Gastroesophageal sphincter (tissue), 3 donors: ENCODE measurements at regions not wholly inside any gene's neighbourhood (a gene's known extent, or its start where the extent isn't known, plus 50 kb on each side); places are given as distances from the start of the nearest gene placed in this dataset.

Source experiments
- EP300 ChIP-seq: sonication (generic); formaldehyde crosslinking; IDR thresholded peaks from one replicate; pipeline ENCODE4 v1.6.1; 2017; ENCODE audit warnings: antibody characterized with exemption, mild to moderate bottlenecking
- POLR2A ChIP-seq, 2 donors: fragments of 450-650 bp; IDR thresholded peaks; one replicate each; pipeline ENCODE4 v1.6.1; 2017; ENCODE audit warnings: antibody characterized with exemption in 2 of 2, mild to moderate bottlenecking in 2 of 2, moderate library complexity in 1 of 2
- POLR2AphosphoS5 ChIP-seq: sonication (generic); formaldehyde crosslinking; IDR thresholded peaks from one replicate; pipeline ENCODE4 v1.6.1; 2017; ENCODE audit warnings: antibody characterized with exemption
- TF ChIP-seq, protein P1 (sequence below), 4 experiments: fragments of 200-600 bp in 2 of 4; fragments of 450-650 bp in 2 of 4; sonication (generic) in 1 of 4; IDR thresholded peaks; one replicate each; pipeline ENCODE4 v1.5.1; 2017 to 2019; ENCODE audit warnings: antibody characterized with exemption in 4 of 4, mild to moderate bottlenecking in 2 of 4, moderate library complexity in 2 of 4

- no peak for TF ChIP-seq POLR2AphosphoS5
- TF ChIP-seq, protein P1, sequence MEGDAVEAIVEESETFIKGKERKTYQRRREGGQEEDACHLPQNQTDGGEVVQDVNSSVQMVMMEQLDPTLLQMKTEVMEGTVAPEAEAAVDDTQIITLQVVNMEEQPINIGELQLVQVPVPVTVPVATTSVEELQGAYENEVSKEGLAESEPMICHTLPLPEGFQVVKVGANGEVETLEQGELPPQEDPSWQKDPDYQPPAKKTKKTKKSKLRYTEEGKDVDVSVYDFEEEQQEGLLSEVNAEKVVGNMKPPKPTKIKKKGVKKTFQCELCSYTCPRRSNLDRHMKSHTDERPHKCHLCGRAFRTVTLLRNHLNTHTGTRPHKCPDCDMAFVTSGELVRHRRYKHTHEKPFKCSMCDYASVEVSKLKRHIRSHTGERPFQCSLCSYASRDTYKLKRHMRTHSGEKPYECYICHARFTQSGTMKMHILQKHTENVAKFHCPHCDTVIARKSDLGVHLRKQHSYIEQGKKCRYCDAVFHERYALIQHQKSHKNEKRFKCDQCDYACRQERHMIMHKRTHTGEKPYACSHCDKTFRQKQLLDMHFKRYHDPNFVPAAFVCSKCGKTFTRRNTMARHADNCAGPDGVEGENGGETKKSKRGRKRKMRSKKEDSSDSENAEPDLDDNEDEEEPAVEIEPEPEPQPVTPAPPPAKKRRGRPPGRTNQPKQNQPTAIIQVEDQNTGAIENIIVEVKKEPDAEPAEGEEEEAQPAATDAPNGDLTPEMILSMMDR (IDR thresholded peaks at IDR 0.05): no peak
- TF ChIP-seq POLR2A (IDR thresholded peaks at IDR 0.05): no peak
- no peak for TF ChIP-seq EP300
Observed at GRCh38 chr5:110903966-110904365, 165.2 kb downstream of the SLC25A46 start.
